ENCODE measurements at regions not wholly inside any gene's neighbourhood (a gene's known extent, or its start where the extent isn't known, plus 50 kb on each side); places are given as distances from the start of the nearest gene placed in this dataset.

DNA sequence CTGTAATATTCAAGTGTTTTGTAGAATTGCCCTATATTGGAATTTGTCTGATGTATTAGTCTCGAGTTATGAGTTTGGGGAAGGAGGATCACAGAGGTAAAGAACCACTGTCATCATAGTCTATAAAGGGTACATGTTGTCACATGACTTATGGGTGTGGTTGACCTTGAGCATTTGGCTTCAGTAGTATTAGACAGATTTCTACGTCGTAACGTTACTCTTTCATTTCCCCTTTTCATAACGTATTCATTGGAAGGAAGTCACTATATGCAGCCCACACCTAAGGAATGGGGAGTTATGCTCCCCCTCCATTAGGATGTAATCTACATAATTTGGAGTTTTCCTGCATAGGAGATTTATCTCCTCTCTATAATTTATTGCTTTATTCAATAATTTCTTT is 110.1 kb upstream of the VAV3 start:
- Histone ChIP-seq H3K27me3 (no peaks in the 10 kb centered on the region), H3K27ac (no peak overlapping the region), H3K4me3 (no peak overlapping the region), H3K9me3 (no peaks in the 10 kb centered on the region), H3K36me3 (no peaks in the 10 kb centered on the region), H3K4me1 (peaks cover 0 to 14% of the 10 kb centered on the region in 2 donors)
- no peak for DNase-seq
- TF ChIP-seq, protein P1, sequence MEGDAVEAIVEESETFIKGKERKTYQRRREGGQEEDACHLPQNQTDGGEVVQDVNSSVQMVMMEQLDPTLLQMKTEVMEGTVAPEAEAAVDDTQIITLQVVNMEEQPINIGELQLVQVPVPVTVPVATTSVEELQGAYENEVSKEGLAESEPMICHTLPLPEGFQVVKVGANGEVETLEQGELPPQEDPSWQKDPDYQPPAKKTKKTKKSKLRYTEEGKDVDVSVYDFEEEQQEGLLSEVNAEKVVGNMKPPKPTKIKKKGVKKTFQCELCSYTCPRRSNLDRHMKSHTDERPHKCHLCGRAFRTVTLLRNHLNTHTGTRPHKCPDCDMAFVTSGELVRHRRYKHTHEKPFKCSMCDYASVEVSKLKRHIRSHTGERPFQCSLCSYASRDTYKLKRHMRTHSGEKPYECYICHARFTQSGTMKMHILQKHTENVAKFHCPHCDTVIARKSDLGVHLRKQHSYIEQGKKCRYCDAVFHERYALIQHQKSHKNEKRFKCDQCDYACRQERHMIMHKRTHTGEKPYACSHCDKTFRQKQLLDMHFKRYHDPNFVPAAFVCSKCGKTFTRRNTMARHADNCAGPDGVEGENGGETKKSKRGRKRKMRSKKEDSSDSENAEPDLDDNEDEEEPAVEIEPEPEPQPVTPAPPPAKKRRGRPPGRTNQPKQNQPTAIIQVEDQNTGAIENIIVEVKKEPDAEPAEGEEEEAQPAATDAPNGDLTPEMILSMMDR (IDR thresholded peaks at IDR 0.05): no peak
- ATAC-seq: peak; percentile 37
- intact Hi-C loops (cut with DNase I): no loop called here

DNA sequence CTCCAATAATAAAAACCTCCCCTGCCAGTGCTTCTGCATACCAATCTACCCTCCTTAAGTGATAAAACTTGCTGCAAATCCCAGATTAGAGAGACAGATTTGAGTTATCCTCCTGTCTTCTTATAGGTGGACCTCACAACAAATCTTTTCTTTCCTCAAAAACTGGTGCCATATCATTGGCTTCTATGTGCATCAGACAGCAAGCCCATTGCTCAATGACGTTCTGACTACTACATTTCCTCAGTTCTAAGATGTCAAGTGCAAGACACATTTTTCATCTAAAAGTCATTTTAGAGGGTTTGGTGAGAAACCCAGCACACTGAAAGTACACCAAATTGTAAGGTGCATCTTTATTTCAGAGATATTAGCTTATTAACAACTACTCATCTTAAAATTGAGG is 107.8 kb upstream of the VAV3 start:
- ATAC-seq (no peak), DNase-seq (no peak)
- no peaks in the 10 kb centered on the region for H3K9me3 ChIP-seq
- H3K27ac ChIP-seq: no peak overlapping the region
- TF ChIP-seq, protein P1 (IDR thresholded peaks at IDR 0.05): no peak
- H3K27me3 ChIP-seq: no peaks in the 10 kb centered on the region
- H3K36me3 ChIP-seq: no peaks in the 10 kb centered on the region
- no peak overlapping the region for H3K4me3 ChIP-seq
- H3K4me1 ChIP-seq: peaks cover 0 to 14% of the 10 kb centered on the region in 2 donors
- intact Hi-C loops (cut with DNase I): no loop called here

DNA sequence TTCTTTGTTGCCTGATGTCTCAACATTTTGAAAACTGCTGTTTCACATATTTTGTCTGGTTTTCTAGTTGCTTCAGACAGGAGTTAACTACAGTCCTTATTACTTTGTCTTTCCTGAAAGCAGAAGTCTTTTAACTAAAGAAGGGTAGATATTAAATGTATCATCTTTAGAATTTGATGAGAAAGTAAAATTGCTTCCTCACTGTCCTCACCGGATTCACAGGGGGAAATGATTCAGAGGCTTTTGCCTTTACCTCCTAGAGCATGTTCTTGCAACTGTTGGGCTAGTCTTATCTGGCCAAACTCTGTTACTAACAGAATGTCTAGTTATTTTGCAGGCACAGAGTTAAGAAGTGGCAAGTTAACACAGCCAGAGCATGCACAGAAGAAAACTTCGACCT is 107.2 kb upstream of the VAV3 start:
- intact Hi-C loops (cut with DNase I): no loop called here
- no peak for ATAC-seq

DNA sequence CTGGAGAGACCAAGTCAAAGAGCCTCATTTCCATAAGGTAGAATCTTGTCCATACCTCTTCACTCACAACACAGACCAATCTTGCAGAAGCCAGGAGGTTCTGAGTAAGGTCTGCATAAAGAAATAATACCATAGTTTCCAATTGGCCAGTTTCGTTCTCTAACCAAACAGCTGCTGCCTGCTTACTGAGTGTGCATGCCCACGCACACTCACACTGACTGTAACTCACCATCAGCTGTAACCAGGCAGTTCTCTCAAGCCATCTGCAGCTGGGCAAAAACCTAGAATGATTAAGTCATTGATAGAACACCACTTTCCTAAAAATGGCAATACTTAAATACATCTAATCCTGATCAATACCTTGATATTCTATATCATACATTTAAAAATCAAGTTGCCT is 106.6 kb upstream of the VAV3 start:
- Histone ChIP-seq H3K27ac (peak overlapping the region in 1 of 2 donors; percentile 24), H3K9me3 (no peaks in the 10 kb centered on the region), H3K27me3 (no peaks in the 10 kb centered on the region), H3K36me3 (no peaks in the 10 kb centered on the region), H3K4me3 (no peak overlapping the region), H3K4me1 (peaks cover 0 to 14% of the 10 kb centered on the region in 2 donors)
- DNase-seq (no peak), ATAC-seq (no peak)
- TF ChIP-seq, protein P1 (IDR thresholded peaks at IDR 0.05): no peak
- intact Hi-C loops (cut with DNase I): no loop called here

More for the DNA sequence above, 107.2 kb upstream of the VAV3 start:
- H3K9me3 ChIP-seq: no peaks in the 10 kb centered on the region
- no peak overlapping the region for H3K4me3 ChIP-seq
- no peaks in the 10 kb centered on the region for H3K36me3 ChIP-seq
- no peak for DNase-seq
- TF ChIP-seq, protein P1 (IDR thresholded peaks at IDR 0.05): no peak
- no peaks in the 10 kb centered on the region for H3K27me3 ChIP-seq
- H3K27ac ChIP-seq: peak overlapping the region in 1 of 2 donors; percentile 24
- peaks cover 0 to 14% of the 10 kb centered on the region in 2 donors for H3K4me1 ChIP-seq

- Histone ChIP-seq H3K9me3 (no peaks in the 10 kb centered on the region), H3K27ac (no peak overlapping the region), H3K27me3 (no peaks in the 10 kb centered on the region), H3K36me3 (no peaks in the 10 kb centered on the region), H3K4me3 (no peak overlapping the region), H3K4me1 (peaks cover 0 to 14% of the 10 kb centered on the region in 2 donors)
- no peak for ATAC-seq
- TF ChIP-seq, protein P1 (IDR thresholded peaks at IDR 0.05): no peak
- intact Hi-C loops (cut with DNase I): no loop called here
- peak in 1 of 4 donors; percentile 66 for DNase-seq
These were observed 105.7 kb upstream of the VAV3 start for GRCh38 chr1:108070662-108071061.
